Chondrocyte (in vitro differentiated cells): ENCODE measurements at regions not wholly inside any gene's neighbourhood (a gene's known extent, or its start where the extent isn't known, plus 50 kb on each side); places are given as distances from the start of the nearest gene placed in this dataset.

Experiments
- DNase-seq: peaks from one replicate; pipeline ENCODE4 v3.0.0; 2021; ENCODE audit warnings: mixed read lengths, low spot score
- H3K27ac Mint-ChIP-seq: one replicate; pipeline ENCODE4 v1.8.0; 2021; ENCODE audit warnings: mild to moderate bottlenecking, moderate library complexity, mixed read lengths; ENCODE audit not compliant: unreplicated experiment
- H3K27me3 Mint-ChIP-seq: 2 replicates; pipeline ENCODE4 v1.8.0; 2021; ENCODE audit warnings: low read depth, mixed read lengths
- H3K36me3 Mint-ChIP-seq: 2 replicates; pipeline ENCODE4 v1.8.0; 2021; ENCODE audit warnings: low read depth, mixed read lengths
- H3K4me1 Mint-ChIP-seq: 2 replicates; pipeline ENCODE4 v1.8.0; 2021; ENCODE audit warnings: low read depth, mild to moderate bottlenecking, mixed read lengths
- H3K4me3 Mint-ChIP-seq: one replicate; pipeline ENCODE4 v1.8.0; 2021; ENCODE audit warnings: mild to moderate bottlenecking, moderate library complexity, mixed read lengths; ENCODE audit not compliant: unreplicated experiment
- H3K9me3 Mint-ChIP-seq: 2 replicates; pipeline ENCODE4 v1.8.0; 2021; ENCODE audit warnings: low read depth, mixed read lengths
- CTCF ChIP-seq: fragments of 200-600 bp; sonication (generic); IDR thresholded peaks from 2 replicates; pipeline ENCODE4 v1.5.0; 2021; ENCODE audit warnings: antibody characterized with exemption, mild to moderate bottlenecking, moderate library complexity

DNA sequence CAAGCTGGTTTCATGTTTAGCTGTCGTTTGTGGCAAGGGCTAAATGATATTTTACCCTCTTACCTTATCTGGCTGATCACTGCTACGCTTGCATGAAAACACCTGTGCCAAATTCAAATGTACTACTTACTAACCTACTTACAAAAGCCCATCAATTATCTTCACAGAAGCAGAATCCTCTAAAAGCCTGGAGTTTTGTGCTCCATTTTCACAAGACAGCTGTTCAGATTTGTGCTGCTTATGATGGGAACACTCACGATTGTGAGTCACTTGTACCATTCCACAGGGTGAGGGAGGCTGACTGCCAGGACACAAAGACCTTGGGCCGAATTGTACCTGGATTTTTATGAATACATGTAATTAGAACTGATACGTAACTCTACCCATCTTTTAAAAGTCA is 245.0 kb upstream of the NPY start:
- no peak for TF ChIP-seq CTCF
- Mint-ChIP-seq H3K4me3 (no peak overlapping the region), H3K36me3 (no peaks in the 10 kb centered on the region), H3K27me3 (peaks cover 2% of the 10 kb centered on the region), H3K9me3 (peaks cover 4% of the 10 kb centered on the region), H3K27ac (no peak overlapping the region), H3K4me1 (no peaks in the 10 kb centered on the region)
- no peak for DNase-seq

DNA sequence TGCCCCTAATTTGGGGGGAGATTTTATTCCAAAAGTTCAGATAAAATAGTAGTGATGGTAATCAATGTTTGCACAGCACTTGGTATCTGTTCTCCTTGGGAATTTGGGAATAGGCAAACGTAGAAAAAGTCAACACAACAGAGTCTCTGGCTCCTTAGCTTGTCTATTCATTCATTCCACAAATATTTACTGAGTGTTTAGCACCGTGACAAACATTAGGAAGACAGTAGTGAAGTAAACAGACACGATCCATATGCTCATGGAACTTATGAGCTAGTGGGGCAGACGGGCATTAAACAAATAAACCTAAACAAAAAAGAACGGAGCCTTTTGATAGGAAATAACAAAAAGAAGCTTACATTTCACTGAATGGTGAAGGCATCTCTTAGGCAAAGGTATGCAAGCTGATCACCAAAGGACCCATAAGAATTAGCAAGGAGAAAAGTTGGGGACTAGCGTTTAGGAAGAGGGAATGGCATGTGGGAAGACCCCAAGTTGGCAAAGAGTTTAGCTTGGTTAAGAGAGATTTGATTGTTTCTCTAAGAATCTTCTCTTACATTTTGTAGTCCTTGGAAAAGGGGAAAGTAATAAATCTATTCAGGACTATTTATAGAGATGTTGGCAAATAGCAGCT is 243.9 kb upstream of the NPY start:
- Mint-ChIP-seq H3K27ac (no peak overlapping the region), H3K4me1 (no peaks in the 10 kb centered on the region), H3K4me3 (no peak overlapping the region), H3K9me3 (peaks cover 11% of the 10 kb centered on the region), H3K27me3 (peaks cover 2% of the 10 kb centered on the region), H3K36me3 (peaks cover 2% of the 10 kb centered on the region)
- no peak for TF ChIP-seq CTCF
- no peak for DNase-seq

GRCh38 chr7:24042028-24042427 is 242.0 kb upstream of the NPY start:
- no peak for DNase-seq
- H3K27me3 Mint-ChIP-seq: peaks cover 2% of the 10 kb centered on the region
- no peaks in the 10 kb centered on the region for H3K4me1 Mint-ChIP-seq
- H3K27ac Mint-ChIP-seq: no peak overlapping the region
- no peak for TF ChIP-seq CTCF
- H3K4me3 Mint-ChIP-seq: no peak overlapping the region
- H3K36me3 Mint-ChIP-seq: peaks cover 2% of the 10 kb centered on the region
- peaks cover 11% of the 10 kb centered on the region for H3K9me3 Mint-ChIP-seq

DNA sequence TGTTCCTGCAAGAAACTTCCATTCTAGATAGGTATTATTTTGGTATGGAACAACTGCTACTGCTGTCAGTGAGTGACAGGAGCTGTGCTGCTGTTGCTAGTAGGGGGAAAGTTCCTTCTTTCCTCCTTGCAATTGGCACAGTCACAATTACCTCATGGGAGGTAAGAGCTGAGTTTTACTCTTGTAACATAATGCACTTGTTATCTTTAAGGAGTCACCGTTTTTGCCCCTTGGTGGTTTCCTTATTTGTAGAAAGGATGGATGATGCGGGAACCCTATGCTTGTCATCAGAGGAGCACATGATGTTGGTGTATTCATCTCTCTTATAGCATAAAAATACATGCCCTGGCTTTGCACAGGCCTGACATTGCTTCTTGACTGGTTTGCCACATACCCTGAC is 234.7 kb upstream of the NPY start:
- Mint-ChIP-seq H3K36me3 (peaks cover 2% of the 10 kb centered on the region), H3K9me3 (peaks cover 6% of the 10 kb centered on the region), H3K4me1 (no peaks in the 10 kb centered on the region), H3K27ac (no peak overlapping the region), H3K27me3 (peaks cover 7% of the 10 kb centered on the region), H3K4me3 (no peak overlapping the region)
- DNase-seq: no peak
- TF ChIP-seq CTCF: no peak

DNA sequence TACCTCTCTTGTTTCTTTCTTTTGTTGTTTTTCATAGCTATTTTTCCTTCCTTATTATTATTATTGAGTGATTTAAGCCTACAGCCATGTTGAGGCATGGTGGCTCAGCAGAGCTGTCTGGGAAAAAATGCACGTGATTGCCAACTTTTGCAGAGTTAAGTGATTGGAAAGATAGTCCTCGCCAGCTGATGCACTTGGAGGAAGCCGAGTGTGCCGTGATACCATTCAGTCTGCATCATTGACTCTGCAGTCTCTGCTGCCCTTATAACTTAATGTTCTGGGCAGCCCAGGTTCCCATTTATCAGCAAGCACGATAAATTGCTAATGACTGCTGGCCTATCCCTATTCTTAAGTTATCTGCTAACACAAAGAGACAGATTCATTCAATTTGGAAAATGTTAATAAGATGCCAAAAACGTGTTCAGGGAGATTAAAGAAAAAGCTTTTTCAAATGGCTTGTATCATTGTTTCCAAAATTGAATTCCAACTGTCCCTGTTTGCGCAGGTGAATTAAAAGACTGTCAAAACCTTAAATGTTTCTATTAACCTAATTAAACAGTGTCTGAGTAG is 232.9 kb upstream of the NPY start:
- Mint-ChIP-seq H3K4me1 (no peaks in the 10 kb centered on the region), H3K27me3 (peaks cover 14% of the 10 kb centered on the region), H3K27ac (no peak overlapping the region), H3K4me3 (no peak overlapping the region), H3K36me3 (no peaks in the 10 kb centered on the region), H3K9me3 (no peaks in the 10 kb centered on the region)
- no peak for DNase-seq
- TF ChIP-seq CTCF: no peak
